ENCODE measurements at regions not wholly inside any gene's neighbourhood (a gene's known extent, or its start where the extent isn't known, plus 50 kb on each side); places are given as distances from the start of the nearest gene placed in this dataset.
"Not testable (repeated sequence)": the region's sequence is repeated elsewhere in the genome, so short reads cannot be mapped to it uniquely, and the experiment has no call there.

DNA sequence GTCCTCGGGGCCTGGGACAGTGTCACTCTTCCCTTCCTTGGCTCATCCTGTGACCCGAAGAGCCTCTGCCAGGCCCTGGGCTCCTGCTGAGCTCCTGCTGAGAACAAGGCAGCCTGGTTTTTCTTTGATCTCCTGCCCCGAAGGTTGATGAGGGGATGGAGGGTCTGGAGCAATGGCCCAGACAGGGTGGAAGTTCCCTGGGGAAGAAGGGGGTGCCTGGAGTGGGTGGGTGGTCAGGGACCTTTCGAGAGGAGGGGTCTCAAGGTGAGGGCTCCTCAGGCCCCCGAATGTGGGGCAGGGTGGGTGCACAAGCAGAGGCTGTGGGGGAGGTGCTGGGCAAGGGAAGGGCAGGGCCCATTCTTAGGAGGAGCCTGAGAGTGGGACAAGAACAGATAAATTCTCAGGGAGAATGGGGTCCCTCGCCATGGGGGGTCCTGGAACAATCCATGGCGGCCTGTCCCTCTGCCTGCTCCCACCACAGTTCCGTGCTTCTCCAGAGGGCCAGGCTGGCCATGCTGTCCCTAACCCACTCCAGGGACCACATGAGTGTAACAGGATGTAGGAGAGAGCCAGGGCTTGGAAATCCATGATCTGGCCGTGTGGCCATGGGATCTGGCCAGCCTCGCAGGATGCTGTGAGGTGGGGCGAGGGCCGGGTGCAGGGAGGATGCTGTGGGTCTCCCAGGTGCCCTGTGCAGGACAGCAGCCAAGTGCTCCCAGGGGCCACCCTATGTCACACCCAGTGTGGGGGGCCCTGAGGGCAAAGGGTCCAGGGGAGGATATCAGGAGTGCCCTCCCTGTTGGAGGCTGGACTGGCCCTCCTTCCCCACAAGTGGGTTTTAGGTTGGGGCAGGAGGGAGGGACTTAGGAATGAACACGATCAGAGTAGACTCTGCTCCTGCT, 128.5 kb upstream of the LPCAT1 start:
- DNase-seq = no peak

DNA sequence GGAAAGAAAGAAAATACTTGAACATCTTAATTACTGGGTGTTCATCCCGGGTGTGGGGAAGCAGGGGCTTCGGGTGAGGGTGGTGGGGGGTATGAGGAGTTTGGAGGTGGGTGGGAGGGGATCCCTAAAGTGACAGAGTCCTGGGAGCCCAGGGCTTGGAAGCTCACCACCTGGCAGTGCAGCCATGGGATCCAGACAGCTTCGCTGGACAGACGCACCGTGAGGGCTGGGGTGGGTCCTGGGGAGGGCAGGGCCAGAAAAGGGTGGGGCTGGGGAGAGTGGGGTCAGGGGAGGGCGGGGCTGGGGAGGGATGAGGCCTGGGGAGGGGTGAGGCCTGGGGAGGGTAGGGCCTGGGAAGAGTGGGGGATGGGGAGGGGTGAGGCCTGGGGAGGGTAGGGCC, 127.5 kb upstream of the LPCAT1 start:
- no peak for DNase-seq

DNA sequence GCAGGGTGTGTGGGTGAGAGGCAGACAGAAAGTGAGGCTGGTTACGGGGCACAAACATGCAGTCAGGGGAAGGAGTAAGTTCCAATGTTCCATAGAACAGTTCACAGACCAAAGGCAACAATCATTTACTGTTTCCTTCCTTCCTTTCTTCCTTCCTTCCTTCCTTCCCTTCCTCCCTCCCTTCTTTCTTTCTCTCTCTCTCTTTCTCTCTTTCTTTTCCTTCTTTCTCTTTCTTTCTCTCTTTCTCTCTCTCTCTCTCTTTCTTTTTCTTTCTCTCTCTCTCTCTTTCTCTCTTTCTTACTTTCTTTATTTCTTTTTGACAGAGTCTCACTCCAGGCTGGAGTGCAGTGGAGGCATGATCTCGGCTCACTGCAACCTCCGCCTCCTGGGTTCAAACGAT, 125.8 kb upstream of the LPCAT1 start:
- DNase-seq = no peak

DNA sequence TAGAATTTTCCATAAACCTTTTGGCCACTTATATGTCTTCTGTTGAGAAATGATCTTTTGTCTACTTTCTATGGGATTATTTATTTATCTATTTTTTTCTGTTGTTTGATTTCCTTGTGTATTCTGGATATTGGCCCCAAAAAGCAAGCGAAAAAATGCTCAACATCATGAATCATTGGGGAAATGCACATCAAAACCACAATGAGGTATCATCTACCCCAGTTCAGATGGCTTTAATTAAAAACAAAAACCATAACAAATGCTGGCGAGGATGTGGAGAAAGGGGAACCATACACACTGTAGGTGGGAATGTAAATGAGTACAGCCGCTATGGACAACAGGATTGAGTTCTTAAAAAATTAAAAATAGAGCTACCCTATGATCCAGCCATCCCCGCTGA, 125.0 kb upstream of the LPCAT1 start:
- DNase-seq = no peak

DNA sequence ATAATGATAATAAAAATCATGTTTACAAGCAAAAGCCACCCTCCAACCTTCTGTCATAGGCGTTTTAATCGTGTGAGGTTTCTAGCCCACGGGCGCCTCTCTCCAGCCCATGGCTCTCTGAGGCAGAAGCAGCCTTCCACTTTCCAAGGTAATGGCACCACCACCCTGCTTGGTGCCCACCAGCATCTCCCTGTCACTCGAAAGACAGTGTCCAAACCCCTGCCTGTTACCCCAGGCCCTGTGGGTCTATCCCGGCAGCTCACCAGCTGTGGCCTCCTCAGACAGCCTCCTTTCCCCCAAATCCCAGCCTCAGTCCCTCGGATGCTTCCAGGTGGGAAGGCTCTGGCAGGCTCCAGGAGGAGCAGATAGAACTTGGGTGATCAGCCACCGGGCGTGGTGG, 123.8 kb upstream of the LPCAT1 start:
- no peak for DNase-seq

DNA sequence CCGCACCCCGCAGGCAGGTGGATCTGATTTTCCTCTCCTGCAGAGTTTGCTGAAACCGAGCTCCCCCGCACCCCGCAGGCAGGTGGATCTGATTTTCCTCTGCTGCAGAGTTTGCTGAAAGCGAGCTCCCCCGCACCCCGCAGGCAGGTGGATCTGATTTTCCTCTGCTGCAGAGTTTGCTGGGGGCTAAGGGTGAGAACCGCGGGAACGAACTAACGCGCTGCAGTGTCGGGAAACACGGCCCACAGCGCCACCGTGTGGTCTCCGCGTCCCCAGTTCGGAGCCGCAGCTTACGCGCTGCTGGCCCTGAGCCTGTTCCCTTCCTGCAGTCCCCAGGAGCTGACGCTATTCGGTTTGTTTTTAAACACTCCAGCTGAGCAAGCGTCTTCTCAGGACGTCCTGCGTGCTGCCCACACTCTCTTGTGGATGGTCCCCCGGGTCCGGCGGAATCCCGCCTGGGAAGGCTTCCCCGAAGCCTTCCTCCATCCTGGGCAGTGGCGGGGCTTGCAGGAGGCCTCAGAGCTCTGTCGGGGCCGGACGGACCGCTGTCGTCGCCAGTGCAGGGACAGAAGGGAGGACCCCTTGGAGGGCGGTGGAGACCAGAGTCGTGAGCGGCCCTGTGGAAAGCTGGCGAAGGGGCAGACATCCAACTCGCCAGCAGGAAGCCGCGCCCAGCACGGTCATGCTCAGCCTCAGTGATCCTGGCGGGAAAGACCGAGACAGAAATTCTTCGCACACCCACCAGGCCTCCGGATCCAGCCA, 121.2 kb upstream of the LPCAT1 start:
- DNase-seq = peak; percentile 72 to 76

DNA sequence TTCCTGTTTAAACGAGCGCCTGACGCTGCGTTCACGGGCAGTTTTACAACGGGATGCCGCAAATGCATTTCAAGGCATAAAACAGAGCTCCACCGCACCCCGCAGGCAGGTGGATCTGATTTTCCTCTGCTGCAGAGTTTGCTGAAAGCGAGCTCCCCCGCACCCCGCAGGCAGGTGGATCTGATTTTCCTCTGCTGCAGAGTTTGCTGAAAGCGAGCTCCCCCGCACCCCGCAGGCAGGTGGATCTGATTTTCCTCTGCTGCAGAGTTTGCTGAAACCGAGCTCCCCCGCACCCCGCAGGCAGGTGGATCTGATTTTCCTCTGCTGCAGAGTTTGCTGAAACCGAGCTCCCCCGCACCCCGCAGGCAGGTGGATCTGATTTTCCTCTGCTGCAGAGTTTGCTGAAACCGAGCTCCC, 120.6 kb upstream of the LPCAT1 start:
- not testable (repeated sequence) for DNase-seq

DNA sequence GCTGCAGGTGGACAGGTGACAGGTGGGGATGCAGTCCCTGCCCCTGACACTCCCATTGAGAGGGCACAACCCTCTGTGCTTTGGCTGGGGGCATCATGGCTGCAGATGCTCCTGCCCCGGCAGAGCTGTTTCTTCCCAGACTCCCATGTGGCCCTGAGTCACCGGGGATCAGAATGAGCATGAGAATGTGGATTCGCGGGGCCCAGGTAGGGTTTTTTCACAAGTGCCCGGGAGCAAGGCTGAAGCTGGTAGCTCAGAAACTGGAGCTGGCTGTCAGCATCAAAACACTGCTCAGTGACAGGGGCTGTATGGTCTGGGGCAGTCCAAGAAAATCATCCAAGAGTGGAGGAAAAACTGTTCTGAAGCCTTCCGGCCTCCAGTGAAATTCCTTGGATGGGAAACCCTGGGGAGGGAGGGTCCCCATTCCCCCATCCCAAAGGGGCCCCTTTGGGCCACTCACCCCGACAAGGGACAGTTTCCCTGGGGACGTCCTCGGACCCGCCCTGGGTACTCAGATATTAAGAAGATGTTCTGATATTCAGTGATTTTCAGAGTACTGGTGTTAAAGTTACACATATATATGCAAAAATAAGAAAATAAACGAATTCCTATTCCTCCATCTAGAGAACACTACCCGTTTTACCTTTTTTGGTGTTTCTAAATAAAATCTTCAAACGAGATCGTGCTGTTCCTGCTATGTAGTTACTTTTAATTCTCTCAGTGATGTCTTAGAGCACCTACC, 120.1 kb upstream of the LPCAT1 start:
- no peak for DNase-seq

DNA sequence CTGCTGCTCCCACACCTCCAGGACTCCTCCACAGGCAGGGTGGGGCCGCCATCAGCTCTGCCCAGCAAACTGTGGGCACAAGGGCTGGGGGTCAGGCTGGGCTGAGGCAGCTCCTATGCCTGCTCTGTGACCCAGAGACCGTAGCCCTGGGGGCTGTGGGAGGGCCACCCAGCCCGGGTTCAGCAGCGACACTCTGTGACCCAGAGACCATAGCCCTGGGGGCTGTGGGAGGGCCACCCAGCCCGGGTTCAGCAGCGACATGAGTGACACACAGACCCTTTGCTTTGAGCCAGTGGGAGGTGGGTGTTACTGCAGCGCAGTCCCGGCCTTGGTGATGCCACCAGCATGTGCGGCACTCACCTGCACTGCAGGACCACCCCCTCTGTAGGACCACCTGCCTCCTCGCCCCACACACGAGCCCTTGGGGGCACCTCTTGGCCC, 118.9 kb upstream of the LPCAT1 start:
- DNase-seq = no peak

DNA sequence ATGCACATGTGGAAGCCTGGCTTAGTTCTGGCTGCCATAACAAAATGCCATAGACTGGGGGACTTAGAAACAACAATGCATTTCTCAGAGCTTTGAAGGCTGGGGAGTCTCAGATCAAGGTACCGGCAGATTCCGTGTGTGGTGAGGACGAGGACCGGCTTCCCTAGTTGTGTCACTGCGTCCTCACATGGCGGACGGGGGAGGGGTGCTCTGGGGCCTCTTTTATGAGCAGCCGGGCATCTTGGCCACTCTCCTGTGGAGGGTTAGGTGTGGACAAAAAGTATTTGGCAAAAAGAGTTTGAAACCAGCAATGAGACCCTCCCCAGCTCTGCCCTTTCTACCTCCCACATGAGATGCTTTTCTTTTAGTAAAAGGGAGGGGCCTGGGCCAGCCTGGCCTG, 118.5 kb upstream of the LPCAT1 start:
- DNase-seq = no peak

DNA sequence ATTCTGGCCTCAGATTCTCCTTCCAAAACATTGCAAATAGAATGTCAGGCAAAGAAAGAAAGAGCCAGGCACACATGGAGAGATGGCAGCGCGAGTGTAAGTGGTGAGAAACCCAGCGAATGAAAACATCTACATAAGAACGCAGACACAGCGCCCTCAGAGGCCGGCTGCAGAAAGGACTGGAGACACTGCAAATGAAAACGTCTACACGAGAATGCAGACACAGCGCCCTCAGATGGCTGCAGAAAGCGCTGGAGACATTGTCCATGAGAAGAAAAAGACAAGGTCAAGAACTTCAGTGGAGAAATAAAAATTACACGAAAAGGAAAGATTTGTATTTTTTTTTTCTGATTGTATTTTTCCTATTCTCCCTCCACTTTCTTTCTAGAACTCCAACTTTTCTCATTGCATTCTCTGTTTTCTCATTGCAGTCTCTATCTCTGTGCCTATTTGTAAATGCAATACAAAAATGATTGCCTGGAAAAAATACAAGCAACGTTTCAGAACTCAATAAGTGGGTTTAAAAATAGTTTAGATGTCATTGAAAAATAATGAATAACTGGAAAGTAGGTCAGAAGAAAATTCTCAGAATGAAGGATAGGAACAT, 117.9 kb upstream of the LPCAT1 start:
- peak; percentile 83 for DNase-seq

DNA sequence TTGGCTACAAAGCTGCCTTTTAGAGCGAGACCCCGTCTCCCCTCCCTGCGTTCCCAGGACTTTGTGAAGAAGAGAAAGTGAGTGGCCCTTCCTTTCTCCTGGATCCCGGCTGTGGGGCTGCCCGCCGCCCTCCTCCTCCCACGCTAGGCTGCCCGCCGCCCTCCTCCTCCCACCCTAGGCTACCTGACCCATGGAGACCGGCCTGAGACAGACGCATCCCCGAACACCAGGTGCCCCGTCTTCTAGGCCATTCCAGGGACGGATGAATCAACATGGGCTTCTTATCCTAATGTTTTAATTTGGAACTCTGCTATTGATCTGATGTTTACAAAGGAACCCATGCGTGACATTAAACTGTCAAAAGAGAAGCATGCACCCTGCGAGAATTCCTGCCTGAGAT, 117.3 kb upstream of the LPCAT1 start:
- DNase-seq = no peak

DNA sequence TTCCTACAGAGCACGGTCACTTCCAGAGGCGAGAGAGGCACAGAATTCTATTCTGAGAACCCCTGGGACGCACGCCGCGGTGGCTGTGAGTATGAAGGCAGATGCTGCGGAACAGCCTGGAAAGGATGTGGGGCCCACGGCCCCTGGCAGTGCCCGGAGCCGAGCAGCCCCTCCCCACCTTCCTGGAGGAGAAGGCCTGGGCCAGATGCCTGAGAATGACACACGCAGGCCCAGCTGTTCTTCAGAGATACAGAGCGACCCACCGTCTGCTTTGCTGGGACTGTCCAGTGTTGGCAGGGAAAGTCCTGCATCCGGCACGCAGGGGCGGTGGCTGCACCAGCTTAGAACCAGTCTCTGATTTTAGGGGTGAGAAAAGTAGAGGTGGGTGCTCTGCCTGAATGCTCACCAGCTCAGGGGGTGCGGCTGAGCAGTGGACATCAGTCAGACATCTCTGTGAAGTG, 116.7 kb upstream of the LPCAT1 start:
- DNase-seq = no peak

DNA sequence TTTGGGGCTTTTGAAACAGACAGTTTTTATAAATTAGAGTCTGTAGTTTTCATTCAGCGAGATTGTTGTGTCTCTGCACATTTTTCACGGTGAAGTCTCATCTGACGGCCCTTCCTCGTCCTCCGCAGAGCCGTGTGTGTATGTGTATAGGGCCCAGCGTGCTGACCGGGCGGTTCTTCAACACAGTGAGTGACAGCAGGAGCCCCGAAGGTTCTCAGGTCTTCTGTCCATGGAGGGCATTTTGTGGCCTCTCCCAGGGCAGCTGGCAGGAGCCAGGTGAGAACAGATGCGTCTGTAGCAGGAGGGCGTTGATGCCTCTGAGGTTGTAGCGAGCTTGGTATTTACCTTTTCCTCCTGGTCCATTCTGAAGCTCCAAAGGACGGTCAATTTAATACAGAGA, 116.0 kb upstream of the LPCAT1 start:
- no peak for DNase-seq

DNA sequence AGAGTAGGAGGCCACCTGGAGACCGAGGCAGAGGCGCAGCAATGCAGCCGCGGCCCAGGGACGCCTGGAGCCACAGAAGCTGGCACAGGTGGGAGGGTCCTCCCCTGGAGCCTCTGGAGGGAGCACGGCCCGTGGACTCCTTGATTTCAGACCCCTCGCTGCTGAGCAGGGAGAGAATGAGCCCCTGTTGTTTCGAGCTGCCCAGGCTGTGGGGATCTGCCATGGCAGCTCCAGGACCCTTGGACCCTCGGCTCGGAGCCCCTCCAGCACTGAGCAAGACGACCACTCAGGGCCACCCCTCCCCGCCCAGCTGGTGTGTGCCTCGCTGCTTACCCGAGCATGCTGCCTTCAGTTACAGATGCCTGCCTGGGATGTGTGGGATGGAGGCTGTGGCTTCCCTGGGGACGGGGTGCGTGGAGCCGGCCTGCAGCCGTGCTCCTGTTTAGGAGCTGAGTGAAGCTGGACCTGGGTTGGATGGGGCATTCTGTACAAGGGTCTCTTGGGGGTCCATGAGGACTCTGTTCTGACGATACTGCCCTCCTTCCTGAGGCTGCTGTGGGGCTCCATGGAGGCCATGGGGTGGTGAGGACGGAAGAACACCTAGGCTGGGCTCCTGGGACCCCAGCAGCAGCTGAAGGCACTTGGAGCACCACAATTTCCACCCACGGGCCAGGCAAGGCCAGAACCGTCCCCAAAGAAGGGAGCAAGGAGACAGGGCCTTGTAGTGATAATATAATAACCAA, 115.1 kb upstream of the LPCAT1 start:
- DNase-seq = no peak

DNA sequence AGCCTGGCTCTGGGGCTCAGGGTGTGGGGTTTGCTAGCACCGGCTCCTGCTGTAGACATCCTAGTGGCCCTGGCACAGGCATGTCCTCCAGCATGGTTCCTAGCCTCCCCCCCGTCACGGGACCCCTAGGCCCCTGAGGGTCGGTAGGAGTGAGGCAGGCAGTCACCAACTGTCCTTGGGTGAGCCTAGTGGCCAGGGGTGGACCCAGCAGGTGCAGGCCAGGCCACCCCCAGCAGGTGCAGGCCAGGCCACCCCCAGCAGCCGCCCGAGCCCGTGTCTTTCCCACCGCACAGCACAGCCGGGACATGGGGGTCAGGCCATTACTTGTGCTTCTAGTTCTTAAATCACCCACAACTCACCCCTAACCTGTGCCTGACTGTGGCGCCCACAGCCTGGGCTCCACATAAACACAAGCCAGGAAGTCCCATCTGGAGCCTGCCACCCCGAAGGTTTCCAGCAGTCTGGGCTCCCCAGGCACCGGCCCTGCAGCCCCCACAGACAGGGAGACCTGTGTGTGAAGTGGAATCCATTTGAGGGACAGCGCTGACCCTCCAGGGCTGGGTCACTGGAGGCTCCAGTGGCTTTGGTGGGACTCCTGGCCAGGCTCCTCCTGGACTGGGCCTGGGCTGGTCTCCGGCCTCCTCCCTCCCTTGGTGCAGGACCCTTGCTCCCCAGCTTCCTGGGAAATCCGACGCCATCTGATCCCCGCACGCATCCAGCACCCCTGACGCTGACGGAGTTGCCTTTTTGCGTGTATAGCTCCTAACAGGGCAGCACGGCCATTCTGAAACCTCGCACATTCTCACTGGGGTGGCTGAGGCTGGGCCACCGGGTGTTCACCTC, 114.1 kb upstream of the LPCAT1 start:
- no peak for DNase-seq

DNA sequence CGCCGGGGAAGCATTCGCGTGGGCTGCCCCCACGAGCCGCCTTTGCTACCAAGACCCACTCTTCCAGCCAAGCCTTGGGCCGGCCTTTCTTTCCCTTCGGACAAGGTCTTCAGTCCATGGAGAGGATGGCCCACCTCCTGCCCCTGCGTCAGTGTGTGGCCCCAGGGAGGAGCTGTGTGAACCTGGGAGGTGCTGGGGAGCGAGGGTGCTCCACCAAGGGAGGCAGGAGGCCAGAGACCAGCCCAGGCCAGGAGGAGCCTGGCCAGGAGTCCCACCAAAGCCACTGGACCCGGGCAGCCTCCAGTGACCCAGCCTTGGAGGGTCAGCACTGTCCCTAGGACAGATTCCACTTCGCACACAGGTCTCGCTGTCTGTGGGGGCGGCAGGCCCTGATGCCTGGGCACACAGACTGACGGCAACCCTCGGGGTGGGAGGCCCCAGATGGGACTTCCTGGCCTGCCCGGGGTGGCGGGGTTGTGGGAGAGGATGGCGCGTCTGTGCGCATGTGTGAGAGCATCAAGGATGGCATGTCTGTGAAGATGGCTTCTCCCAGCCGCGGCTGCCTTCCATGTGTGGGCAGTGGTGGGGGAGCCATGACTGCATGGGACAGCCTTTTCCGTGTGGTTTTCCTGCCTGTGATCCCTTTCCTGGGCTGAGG, 113.3 kb upstream of the LPCAT1 start:
- DNase-seq = no peak

DNA sequence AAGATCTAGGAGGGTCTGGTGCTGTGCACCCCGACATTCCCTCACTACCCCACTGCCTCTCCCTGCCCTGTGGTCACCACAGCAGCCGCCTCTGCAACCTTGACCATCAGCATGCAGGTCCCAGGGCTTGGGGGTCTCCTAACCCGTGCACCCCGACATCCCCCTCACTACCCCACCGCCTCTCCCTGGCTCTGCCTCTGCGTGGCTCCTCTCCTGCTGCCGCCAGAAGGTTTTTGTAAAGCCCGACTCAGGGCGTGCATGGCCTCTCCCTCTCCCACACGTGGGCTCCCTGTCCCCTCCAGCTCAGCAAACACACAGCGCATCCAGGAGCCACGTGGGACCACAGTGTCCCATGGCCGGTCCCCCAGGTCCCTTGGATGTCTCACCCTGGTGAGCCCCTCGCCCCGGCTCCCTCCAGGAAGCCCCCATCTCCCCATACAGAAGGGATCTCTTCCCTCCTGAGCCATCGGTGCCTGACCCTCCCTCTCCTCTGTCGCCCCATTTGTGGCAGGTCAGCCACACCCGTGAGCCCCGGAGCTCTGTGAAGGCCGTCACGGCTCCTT, 112.5 kb upstream of the LPCAT1 start:
- not testable (repeated sequence) for DNase-seq

DNA sequence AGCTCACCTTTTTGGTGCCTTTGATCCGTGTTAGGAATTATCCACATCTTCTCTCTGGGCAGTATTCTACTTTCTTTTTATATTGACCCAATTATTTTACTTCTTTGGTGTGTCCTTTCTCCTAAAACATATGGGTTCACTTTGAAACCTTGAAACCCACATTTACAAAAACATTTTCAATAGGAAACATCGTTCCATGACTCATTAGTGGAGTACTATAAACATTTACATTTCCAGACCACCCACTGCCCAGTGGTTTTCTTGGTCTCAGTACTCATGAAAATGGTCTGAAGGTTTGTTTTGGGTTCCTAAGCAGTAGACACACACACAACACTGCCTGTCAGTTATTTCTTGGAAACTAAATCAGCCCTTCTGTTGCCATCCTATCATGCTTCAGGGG, 111.7 kb upstream of the LPCAT1 start:
- not testable (repeated sequence) for DNase-seq

DNA sequence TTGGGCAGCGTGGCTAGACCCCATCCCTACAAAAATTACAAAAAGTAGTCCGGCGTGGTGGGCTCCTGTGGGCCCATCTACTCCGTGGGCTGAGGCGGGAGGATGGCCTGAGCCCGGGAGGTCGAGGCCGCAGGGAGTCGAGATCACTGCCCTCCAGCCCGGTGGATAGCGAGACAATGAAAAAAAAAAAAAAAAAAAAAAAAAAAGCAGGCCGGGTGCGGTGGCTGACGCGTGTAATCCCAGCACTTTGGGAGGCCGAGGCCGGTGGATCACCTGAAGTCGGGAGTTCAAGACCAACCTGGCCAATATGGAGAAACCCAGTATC, 110.5 kb upstream of the LPCAT1 start:
- DNase-seq = no peak

Measured in CD4-positive, alpha-beta T cell treated with Interleukin-1 beta for 1 hour (primary cell).